ENCODE measurements at regions not wholly inside any gene's neighbourhood (a gene's known extent, or its start where the extent isn't known, plus 50 kb on each side); places are given as distances from the start of the nearest gene placed in this dataset.
A peak's percentile ranks its signal among the peaks of the same experiment; 100 is the strongest.

DNA sequence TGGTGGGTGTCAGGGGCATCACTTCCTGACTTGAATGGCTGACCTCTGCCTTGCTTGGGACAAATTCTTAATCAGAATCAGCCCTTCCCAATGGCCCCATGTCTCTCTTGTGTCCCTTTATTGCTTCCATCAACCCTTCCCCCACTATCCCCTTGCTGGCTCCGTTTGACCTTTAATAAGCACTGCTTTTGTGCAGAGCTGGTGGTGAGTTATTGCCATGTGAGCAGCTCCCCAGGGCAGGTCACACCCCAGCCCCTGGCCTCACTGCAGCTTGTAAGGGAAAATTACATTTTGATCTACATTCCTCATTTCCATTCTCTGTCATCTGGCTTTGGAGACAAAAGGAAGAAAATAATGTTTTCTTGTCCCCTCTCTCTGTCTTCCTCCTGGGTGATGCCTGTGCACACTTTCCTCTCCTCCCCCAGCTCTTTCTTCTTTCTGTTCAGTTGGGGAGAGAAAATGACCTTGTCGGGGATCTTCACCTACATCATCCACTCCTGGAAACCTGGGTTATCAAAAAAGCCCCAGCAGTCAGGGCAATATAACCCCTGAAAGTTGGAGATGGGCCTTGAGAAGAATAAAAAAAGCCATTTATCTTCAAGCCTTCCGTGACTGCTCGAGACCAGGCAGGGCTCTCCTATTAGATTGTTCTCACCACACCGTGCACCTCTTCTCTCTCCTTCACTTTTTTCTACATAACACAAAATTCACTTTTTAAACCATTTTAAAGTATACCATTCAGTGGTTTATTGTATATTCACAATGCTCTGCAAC is 100.4 kb upstream of the SRRM4 start:
- no peak for TF ChIP-seq POLR2A (IDR thresholded peaks at IDR 0.05; ENCODE audit: low read depth, low read length)
- DNase-seq (ENCODE audit: insufficient read length, low spot score) (no peak), FAIRE-seq (no peak)

DNA sequence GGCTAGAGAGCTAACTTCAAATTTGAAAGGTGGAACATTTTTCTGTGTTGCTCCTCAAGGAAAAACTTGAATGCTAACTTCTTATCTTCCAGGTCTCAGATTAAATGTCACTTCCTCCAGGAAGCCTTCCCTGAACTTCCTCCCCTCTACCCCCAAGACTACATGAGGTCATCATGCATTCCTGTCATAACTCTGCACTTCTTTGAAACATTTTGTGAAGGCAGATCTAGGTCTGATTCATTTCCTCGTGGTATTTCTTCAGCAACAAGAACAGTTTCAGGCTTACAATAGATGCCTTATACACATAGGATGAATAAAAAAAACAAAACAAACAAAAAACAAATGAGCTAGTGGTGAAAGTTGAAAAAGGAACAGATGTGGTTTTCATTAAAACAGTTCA is 97.1 kb upstream of the SRRM4 start:
- no peak for FAIRE-seq
- peak; percentile 5 for DNase-seq (ENCODE audit: insufficient read length, low spot score)
- no peak for TF ChIP-seq POLR2A (IDR thresholded peaks at IDR 0.05; ENCODE audit: low read depth, low read length)

DNA sequence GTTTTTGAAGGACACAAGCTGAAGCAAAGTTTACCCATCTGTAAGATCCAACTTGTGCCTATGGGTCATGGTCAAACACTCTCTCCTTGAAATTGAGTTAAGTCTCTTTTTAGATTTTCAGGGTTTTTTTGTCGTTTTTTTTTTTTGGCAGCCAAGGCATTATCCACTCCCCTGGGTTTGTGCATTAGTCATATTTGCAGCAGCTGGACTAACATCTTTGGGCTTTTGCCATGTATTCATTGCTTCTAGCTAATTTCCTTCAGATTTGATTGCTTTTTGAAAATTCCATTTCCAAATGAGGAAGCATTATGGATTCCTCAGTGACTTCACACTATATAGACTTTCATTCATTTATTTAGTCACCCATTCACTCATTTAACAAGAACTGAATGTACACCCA is 80.3 kb upstream of the SRRM4 start:
- DNase-seq (ENCODE audit: insufficient read length, low spot score) (no peak), FAIRE-seq (no peak)
- TF ChIP-seq POLR2A (IDR thresholded peaks at IDR 0.05; ENCODE audit: low read depth, low read length) = no peak

DNA sequence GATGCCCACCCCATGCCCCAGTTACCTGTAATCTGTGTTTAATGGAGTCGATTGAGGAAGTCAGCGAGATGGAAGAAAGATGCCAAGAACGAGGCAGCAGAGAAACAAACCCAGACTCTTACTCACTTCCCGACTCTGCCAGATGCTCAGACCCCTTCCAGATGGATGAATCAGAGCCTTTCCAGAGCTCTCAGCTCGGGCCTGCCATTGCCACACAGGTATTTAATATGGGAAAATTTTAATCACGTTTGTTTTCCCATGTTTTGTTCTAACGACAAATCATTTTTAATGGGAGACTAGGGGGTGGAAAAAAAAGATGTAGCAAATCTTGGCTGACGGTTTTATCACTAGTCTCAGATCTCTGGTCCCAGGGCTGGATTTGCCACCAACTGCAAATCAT is 72.5 kb upstream of the SRRM4 start:
- FAIRE-seq (no peak), DNase-seq (ENCODE audit: insufficient read length, low spot score) (no peak)

GRCh38 chr12:118912697-118913270 is 68.6 kb upstream of the SRRM4 start:
- no peak for TF ChIP-seq POLR2A (IDR thresholded peaks at IDR 0.05; ENCODE audit: low read depth, low read length)
- FAIRE-seq (no peak), DNase-seq (ENCODE audit: insufficient read length, low spot score) (no peak)

More for the DNA sequence above, 72.5 kb upstream of the SRRM4 start:
- no peak for TF ChIP-seq POLR2A (IDR thresholded peaks at IDR 0.05; ENCODE audit: low read depth, low read length)

GRCh38 chr12:118921761-118922160 is 59.6 kb upstream of the SRRM4 start:
- DNase-seq (ENCODE audit: insufficient read length, low spot score) = no peak
- no peak for TF ChIP-seq POLR2A (IDR thresholded peaks at IDR 0.05; ENCODE audit: low read depth, low read length)
- FAIRE-seq = no peak

GRCh38 chr12:118922405-118922804 is 58.9 kb upstream of the SRRM4 start:
- no peak for FAIRE-seq
- no peak for DNase-seq (ENCODE audit: insufficient read length, low spot score)
- TF ChIP-seq POLR2A (IDR thresholded peaks at IDR 0.05; ENCODE audit: low read depth, low read length) = no peak

- DNase-seq (ENCODE audit: insufficient read length, low spot score) (no peak), FAIRE-seq (no peak)
- no peak for TF ChIP-seq POLR2A (IDR thresholded peaks at IDR 0.05; ENCODE audit: low read depth, low read length)
Measured at GRCh38 chr12:118925407-118925806, 55.9 kb upstream of the SRRM4 start.

GRCh38 chr12:118925826-118926225 is 55.5 kb upstream of the SRRM4 start:
- TF ChIP-seq POLR2A (IDR thresholded peaks at IDR 0.05; ENCODE audit: low read depth, low read length) = no peak
- no peak for FAIRE-seq
- no peak for DNase-seq (ENCODE audit: insufficient read length, low spot score)
